ENCODE measurements at regions not wholly inside any gene's neighbourhood (a gene's known extent, or its start where the extent isn't known, plus 50 kb on each side); places are given as distances from the start of the nearest gene placed in this dataset.

DNA sequence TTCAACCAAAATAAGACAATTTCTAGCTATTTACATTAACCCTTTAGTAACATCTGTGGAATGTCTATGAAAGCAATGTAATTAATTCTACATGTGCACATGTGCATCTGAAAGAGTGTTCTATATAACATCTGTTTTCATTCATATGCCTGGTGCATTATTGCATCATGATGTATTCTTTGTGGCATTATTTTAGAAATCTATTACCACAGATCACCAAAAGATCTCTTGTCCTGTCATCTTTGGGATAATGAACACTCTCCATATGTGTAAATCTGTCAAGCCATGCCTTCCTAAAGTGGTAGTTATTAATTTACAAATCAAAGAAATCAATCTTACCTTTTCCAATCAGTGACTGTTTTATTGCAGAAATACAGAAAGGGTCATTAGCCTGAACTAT is 86.9 kb downstream of the TRIB2 start:
- TF ChIP-seq CTCF (IDR thresholded peaks at IDR 0.05 in 4 of 5, conservative IDR thresholded peaks at IDR 0.05 in 1 of 5), result no peak
- TF ChIP-seq POLR2A (IDR thresholded peaks at IDR 0.05), result no peak

All from gastrocnemius medialis (tissue), 4 donors.